Inflammatory macrophage (primary cell): ENCODE measurements at regions not wholly inside any gene's neighbourhood (a gene's known extent, or its start where the extent isn't known, plus 50 kb on each side); places are given as distances from the start of the nearest gene placed in this dataset.

Source experiments
- DNase-seq, 2 donors: peaks; one replicate each; pipeline ENCODE4 v3.0.0-alpha.2; 2020 to 2022

GRCh38 chr2:41701231-41701630 is 346.6 kb upstream of the PKDCC start:
- DNase-seq = peak in 1 of 2 donors; percentile 31

GRCh38 chr2:41703123-41703522 is 344.7 kb upstream of the PKDCC start:
- no peak for DNase-seq

GRCh38 chr2:41705634-41706033 is 342.2 kb upstream of the PKDCC start:
- no peak for DNase-seq

GRCh38 chr2:41706286-41706685 is 341.5 kb upstream of the PKDCC start:
- no peak for DNase-seq

GRCh38 chr2:41707790-41708451 is 339.9 kb upstream of the PKDCC start:
- DNase-seq = no peak

- no peak for DNase-seq
Observed at GRCh38 chr2:41709702-41710599, 337.9 kb upstream of the PKDCC start.

GRCh38 chr2:41710944-41711343 is 336.9 kb upstream of the PKDCC start:
- DNase-seq = no peak

GRCh38 chr2:41711736-41712135 is 336.1 kb upstream of the PKDCC start:
- DNase-seq = no peak

GRCh38 chr2:41716497-41716896 is 331.3 kb upstream of the PKDCC start:
- DNase-seq = no peak

- no peak for DNase-seq
Observed at GRCh38 chr2:41717839-41718238, 330.0 kb upstream of the PKDCC start.

- DNase-seq = peak; percentile 65 to 72
Observed at GRCh38 chr2:41718705-41719104, 329.1 kb upstream of the PKDCC start.

GRCh38 chr2:41719756-41720155 is 328.1 kb upstream of the PKDCC start:
- DNase-seq = no peak

GRCh38 chr2:41720331-41721251 is 327.2 kb upstream of the PKDCC start:
- peak in 1 of 2 donors; percentile 14 for DNase-seq

- DNase-seq = no peak
Observed at GRCh38 chr2:41722668-41723369, 325.0 kb upstream of the PKDCC start.

- DNase-seq = no peak
Observed at GRCh38 chr2:41723526-41723925, 324.3 kb upstream of the PKDCC start.

GRCh38 chr2:41724465-41724864 is 323.4 kb upstream of the PKDCC start:
- DNase-seq = no peak

- no peak for DNase-seq
Observed at GRCh38 chr2:41725901-41726300, 321.9 kb upstream of the PKDCC start.

- DNase-seq = no peak
Observed at GRCh38 chr2:41726364-41726763, 321.5 kb upstream of the PKDCC start.

GRCh38 chr2:41727152-41727551 is 320.7 kb upstream of the PKDCC start:
- DNase-seq = no peak

- no peak for DNase-seq
Observed at GRCh38 chr2:41727711-41728110, 320.1 kb upstream of the PKDCC start.

- DNase-seq = no peak
Observed at GRCh38 chr2:41728788-41729338, 319.0 kb upstream of the PKDCC start.

GRCh38 chr2:41729800-41730364 is 317.9 kb upstream of the PKDCC start:
- no peak for DNase-seq
